H7 (cell line): ENCODE measurements at regions not wholly inside any gene's neighbourhood (a gene's known extent, or its start where the extent isn't known, plus 50 kb on each side); places are given as distances from the start of the nearest gene placed in this dataset.

Experiments used
- DNase-seq: peaks from one replicate; pipeline ENCODE4 v3.0.0; 2012
- H3K27me3 ChIP-seq: 2 replicates; pipeline ENCODE4 v1.6.0; 2011; ENCODE audit warnings: mild to moderate bottlenecking, low read length; ENCODE audit not compliant: control insufficient read depth, insufficient read depth
- H3K36me3 ChIP-seq: replicated peaks from 2 replicates; pipeline ENCODE4 v1.5.1; 2011; ENCODE audit warnings: low read length; ENCODE audit not compliant: control insufficient read depth, insufficient read depth
- H3K4me3 ChIP-seq: 2 replicates; pipeline ENCODE4 v1.5.1; 2011; ENCODE audit warnings: low read depth, mild to moderate bottlenecking, control low read depth, low read length, moderate library complexity; ENCODE audit not compliant: insufficient read depth

DNA sequence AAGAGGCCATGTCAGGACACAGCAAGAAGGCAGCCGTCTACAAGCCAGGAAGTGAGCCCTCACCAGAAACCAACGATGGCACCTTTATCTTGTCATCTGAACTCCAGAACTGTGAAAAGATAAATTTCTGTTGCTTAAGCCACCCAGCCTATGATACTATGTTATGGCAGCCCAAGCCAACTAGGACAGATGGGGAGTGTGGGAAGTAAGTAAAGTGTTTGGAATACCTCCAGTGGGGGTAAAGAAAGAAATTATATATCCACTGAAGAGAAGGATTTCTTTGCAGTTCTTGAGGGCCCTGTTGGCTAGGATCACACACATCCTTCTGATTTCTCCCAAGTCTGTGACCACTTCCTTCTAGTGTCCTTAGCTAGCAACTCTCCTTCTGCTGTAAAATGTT is 384.4 kb downstream of the TNS3 start:
- no peaks in the 10 kb centered on the region for H3K36me3 ChIP-seq

GRCh38 chr7:47196737-47197136 is 385.2 kb downstream of the TNS3 start:
- no peak overlapping the region for H3K4me3 ChIP-seq
- no peaks in the 10 kb centered on the region for H3K36me3 ChIP-seq
- no peak for DNase-seq

More for the DNA sequence above, 384.4 kb downstream of the TNS3 start:
- DNase-seq = no peak
- no peaks in the 10 kb centered on the region for H3K27me3 ChIP-seq
- no peak overlapping the region for H3K4me3 ChIP-seq

DNA sequence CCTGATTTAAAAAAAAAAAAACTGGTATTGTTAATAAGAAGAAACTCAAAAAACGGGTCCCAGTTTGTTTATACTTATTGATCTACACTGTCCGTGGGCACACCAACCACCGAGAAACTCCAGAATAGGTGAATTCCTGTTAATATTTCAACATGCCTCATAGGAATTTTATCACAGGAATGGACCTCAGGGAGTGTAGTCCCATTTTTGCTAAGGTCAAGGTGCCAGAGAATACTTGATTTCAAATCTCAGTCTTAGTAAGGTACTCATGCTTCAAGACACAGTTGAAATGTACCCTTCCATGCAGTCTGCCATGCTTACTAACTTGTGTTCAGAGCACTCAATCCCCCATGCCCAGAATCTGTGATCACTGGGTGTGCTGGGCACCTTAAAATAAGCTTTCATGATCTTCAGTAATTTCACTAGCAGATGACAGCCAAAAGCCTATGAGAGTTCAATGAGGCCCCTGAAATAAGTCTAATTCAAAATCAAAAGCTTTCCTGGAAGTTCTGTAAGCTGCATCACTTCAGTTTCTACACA is 385.7 kb downstream of the TNS3 start:
- Histone ChIP-seq H3K27me3 (no peaks in the 10 kb centered on the region), H3K36me3 (no peaks in the 10 kb centered on the region), H3K4me3 (no peak overlapping the region)
- DNase-seq = no peak

More at GRCh38 chr7:47196737-47197136, 385.2 kb downstream of the TNS3 start:
- no peaks in the 10 kb centered on the region for H3K27me3 ChIP-seq

DNA sequence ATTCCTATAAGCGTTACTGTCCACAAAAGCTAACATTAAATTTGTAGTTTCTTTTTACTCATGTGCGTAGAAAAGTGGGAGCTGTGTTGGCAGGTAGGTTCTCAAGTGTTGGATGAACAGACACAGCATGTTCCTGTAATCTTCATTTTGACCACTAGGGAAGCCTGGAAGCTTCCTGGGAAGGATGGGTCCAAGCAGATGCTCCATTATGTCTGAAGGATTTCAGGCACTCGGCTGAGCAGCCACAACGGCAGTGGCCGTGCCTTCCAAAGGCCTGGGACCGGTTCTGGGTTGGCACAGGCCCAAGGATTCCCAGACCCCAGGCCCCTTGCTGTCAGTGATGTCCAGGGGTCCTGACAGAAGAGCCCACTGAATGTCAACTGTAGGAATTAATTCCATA is 386.3 kb downstream of the TNS3 start:
- no peak overlapping the region for H3K4me3 ChIP-seq
- no peaks in the 10 kb centered on the region for H3K27me3 ChIP-seq
- no peaks in the 10 kb centered on the region for H3K36me3 ChIP-seq
- DNase-seq = peak; percentile 67

DNA sequence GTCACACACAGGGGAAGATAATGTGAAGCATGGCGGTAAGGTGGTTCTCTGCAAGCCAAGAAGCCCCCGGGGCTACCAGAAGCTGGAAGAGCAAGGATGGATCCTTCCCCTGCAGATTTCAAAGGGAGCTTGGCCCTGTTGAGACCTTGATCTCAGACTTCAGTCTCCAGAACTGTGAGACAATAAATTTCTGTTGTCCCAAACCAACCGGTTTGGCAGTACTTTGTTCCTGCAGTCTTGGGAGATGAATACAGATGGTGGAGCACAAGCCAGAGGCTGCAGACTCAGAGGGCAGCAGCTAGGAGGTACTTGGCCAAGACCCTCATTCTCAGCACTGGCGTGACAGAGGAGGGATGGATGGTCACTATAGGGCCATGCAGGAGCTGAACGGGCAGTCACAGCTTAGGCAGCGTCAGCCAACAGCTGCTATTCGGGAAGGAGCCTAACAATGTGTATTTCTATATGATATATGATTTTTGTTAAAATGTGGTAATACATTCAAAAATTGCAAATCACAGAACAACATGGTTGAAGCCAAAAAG is 387.3 kb downstream of the TNS3 start:
- DNase-seq = no peak
- H3K27me3 ChIP-seq = no peaks in the 10 kb centered on the region
- H3K4me3 ChIP-seq = no peak overlapping the region
- H3K36me3 ChIP-seq = no peaks in the 10 kb centered on the region

DNA sequence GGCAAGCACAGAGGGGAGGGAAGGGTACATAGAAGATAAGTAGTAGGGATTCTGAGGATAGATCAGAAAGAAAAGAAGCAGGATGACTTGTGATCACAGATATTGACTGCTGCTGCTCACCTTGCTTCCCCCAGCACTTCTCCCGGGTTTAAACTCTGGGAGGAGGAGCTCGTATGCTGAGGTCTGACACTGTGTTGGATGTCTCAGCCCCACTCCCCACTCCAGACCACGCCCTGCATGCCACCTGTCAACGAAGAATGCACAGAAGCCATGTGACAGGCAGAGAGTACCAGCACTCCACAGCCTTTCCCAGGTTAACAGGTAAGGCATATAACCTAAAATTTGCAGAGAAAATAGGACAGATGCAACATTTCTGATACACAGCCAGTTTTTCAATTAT is 388.9 kb downstream of the TNS3 start:
- no peaks in the 10 kb centered on the region for H3K27me3 ChIP-seq
- no peak for DNase-seq
- no peaks in the 10 kb centered on the region for H3K36me3 ChIP-seq
- H3K4me3 ChIP-seq = no peak overlapping the region

DNA sequence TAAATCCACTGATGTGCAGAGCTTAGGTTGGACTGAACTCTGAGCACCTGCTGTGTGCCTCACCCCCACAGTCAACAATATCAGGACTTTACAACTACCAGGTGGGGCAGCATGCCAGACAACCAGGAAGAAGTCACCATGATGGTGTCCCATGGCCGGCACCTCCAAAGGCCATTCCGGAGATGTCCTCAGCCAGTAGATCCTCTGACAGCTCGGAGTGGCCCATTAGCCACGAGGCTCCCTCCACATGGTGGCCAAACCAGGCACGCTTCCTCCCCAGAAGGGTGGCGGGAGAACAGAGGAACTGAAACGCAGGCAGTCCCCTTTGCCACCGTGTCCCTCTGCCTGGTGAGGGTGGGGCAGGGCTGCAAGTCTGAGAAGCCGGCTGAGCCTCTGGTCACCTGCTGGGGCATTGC is 390.0 kb downstream of the TNS3 start:
- Histone ChIP-seq H3K36me3 (no peaks in the 10 kb centered on the region), H3K4me3 (no peak overlapping the region), H3K27me3 (no peaks in the 10 kb centered on the region)
- no peak for DNase-seq

GRCh38 chr7:47191316-47191715 is 390.6 kb downstream of the TNS3 start:
- DNase-seq = no peak
- H3K4me3 ChIP-seq = no peak overlapping the region

GRCh38 chr7:47190462-47190861 is 391.4 kb downstream of the TNS3 start:
- Histone ChIP-seq H3K4me3 (no peak overlapping the region), H3K36me3 (no peaks in the 10 kb centered on the region), H3K27me3 (no peaks in the 10 kb centered on the region)
- no peak for DNase-seq

More at GRCh38 chr7:47191316-47191715, 390.6 kb downstream of the TNS3 start:
- no peaks in the 10 kb centered on the region for H3K27me3 ChIP-seq
- no peaks in the 10 kb centered on the region for H3K36me3 ChIP-seq

DNA sequence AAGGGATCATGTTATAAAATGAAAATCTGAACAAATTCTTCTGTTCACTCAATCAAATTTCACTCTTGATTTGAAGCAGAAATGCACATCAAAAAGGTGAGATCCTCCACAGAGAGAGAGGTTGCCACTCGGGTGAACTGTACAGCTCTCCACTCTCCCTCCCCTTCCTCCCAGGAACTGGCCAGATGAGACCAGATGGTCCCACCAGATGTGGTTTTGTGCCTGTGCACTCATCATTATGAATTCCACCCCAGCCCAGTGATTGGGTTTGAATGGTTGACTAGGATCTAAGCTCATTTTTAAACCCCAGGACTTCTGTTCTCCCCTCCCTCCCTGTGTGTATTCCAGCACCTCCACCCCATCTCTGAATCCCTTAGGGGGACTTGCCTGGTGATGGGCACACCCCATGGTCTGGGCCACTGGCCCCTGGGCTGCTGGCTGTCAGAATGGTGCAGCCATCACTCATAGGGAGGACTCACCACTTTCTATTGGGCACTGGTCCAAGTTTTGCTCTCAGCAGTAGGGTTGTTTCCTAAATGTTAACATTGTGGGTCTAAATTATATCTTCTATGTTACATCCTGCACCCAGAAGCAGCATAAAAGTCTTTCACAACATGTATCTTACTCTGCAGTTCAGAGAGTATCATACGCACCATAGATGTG is 393.1 kb downstream of the TNS3 start:
- no peaks in the 10 kb centered on the region for H3K36me3 ChIP-seq
- H3K27me3 ChIP-seq = no peaks in the 10 kb centered on the region
- no peak for DNase-seq
- H3K4me3 ChIP-seq = no peak overlapping the region

DNA sequence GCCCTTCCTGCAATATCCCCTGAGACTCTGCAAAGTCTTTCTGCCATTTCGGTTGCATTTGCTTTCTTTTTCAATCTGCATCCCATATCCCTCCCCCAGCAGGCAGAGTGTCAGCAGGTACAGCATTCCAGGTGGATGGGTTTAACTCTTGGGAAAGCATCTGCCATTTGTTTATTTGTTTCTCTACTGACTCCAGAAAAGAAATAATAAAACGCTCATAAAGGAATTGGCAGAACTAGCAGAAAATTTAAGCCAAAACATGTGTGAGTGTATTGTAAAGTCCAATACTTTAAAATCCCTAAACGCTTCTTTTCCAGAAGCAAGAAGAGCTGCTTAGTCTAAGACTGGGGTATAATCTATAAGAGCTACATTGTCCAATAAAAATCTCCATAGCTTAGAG is 393.8 kb downstream of the TNS3 start:
- DNase-seq = no peak
- no peaks in the 10 kb centered on the region for H3K27me3 ChIP-seq
- no peak overlapping the region for H3K4me3 ChIP-seq
- no peaks in the 10 kb centered on the region for H3K36me3 ChIP-seq

DNA sequence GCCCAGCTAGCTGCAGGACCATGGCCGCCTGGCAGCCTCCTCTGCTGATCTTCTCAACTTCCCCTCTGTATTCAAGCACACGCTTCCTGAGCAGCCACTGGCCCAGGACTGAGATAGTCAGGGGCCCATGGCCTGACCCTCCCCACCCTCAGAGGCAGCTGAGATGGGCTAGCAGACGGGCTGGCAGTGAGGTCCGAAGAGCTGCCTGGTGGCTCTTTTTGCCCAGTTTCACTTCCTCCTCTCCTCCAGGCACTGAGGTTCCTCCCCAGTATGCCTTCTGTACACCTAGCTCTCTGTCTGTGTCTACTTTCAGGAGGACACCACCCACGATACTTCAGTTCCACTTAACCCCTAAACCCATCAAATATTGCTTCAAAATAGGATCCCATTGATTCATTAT is 395.6 kb downstream of the TNS3 start:
- Histone ChIP-seq H3K36me3 (no peaks in the 10 kb centered on the region), H3K4me3 (no peak overlapping the region), H3K27me3 (no peaks in the 10 kb centered on the region)
- DNase-seq = no peak

- Histone ChIP-seq H3K4me3 (no peak overlapping the region), H3K36me3 (no peaks in the 10 kb centered on the region), H3K27me3 (no peaks in the 10 kb centered on the region)
- no peak for DNase-seq
Observed at GRCh38 chr7:47185839-47186238, 396.1 kb downstream of the TNS3 start.

GRCh38 chr7:47185170-47185569 is 396.7 kb downstream of the TNS3 start:
- no peak for DNase-seq
- H3K27me3 ChIP-seq = no peaks in the 10 kb centered on the region
- no peaks in the 10 kb centered on the region for H3K36me3 ChIP-seq
- H3K4me3 ChIP-seq = no peak overlapping the region

DNA sequence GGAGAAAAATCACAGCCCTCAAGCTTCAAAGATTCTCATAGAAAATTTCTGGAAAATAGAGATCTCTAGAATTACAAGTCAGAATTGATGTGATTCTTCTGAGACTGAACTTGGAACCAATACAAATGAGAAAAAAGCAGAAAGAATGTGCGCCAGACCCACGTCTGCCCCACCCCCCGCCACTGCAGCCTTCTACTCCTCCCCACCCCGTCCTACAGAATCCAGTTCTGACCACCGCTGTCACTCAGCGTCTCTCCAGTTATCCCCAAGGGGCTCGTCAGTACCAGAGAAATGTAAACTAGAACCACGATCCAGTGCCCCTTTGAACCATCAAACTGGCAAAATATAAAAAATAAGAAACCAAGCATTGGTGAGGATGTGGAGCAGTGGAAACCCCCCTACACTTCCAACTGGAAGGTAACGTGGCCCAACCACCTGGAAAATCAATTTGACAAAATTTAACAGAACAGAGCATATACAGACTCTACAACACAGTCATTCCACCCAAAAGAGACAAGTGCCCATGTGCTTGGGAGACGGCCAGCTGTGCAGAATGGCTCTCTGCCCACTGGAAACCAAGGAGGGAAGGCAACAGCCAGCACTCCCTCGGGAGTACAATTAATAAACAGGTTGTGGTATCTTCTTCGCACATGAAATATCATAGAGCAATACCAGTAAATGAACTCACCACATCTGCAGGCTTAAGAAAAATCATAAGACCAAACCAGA is 397.9 kb downstream of the TNS3 start:
- Histone ChIP-seq H3K4me3 (no peak overlapping the region), H3K27me3 (no peaks in the 10 kb centered on the region), H3K36me3 (no peaks in the 10 kb centered on the region)
- DNase-seq = no peak
